ENCODE measurements at regions not wholly inside any gene's neighbourhood (a gene's known extent, or its start where the extent isn't known, plus 50 kb on each side); places are given as distances from the start of the nearest gene placed in this dataset.

DNA sequence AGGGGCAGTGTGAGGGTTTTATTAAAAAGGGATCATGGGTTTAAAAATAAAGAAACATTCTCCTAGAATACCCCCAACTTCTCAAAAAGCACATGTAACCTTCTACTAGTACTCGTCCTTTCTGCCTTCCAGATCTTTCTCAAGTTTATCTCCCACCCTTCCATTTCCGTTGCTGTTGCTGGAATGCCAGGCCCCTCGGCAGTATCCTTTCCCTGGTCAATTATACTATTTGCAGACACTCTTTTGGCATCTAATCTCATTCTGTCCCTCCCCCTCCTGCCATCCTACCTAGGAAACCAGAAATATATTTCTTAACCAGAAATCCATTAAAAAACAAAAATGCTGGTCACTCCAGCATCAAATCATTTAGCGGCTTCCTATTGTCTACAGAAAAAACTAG, 198.2 kb upstream of the ATP2B1 start:
- Histone ChIP-seq H3K27me3 (ENCODE audit: control insufficient read depth in 4 of 4, insufficient read depth in 4 of 4, low read length in 3 of 4) (no peaks in the 10 kb centered on the region), H3K4me1 (ENCODE audit: control insufficient read depth in 4 of 4, insufficient read depth in 4 of 4, low read length in 3 of 4) (no peaks in the 10 kb centered on the region), H3K36me3 (ENCODE audit: control insufficient read depth in 4 of 4, insufficient read depth in 3 of 4, low read depth in 1 of 4, low read length in 3 of 4) (no peaks in the 10 kb centered on the region), H3K4me3 (ENCODE audit: low read depth in 1 of 3, low read length in 3 of 3) (no peak overlapping the region), H3K9ac (ENCODE audit: low read depth in 1 of 2, low read length in 2 of 2) (no peak overlapping the region), H3K9me3 (ENCODE audit: control insufficient read depth in 4 of 4, low read length in 3 of 4) (peaks cover 0 to 1% (median 0%) of the 10 kb centered on the region in 4 donors), H3K27ac (ENCODE audit: low read depth in 1 of 2, low read length in 2 of 2) (no peak overlapping the region)
- 74% methylated on average over 4 of the region's 4 CpGs for WGBS
- TF ChIP-seq RXRA (IDR thresholded peaks at IDR 0.05) (no peak), ATF3 (IDR thresholded peaks at IDR 0.05) (no peak), TAF1 (conservative IDR thresholded peaks at IDR 0.05) (no peak), HNF4A (conservative IDR thresholded peaks at IDR 0.05) (no peak), RAD21 (IDR thresholded peaks at IDR 0.05) (no peak), GABPA (IDR thresholded peaks at IDR 0.05 in 1 of 2, conservative IDR thresholded peaks at IDR 0.05 in 1 of 2) (no peak), FOXA1 (IDR thresholded peaks at IDR 0.05) (no peak), HNF4G (IDR thresholded peaks at IDR 0.05) (no peak), EGR1 (IDR thresholded peaks at IDR 0.05; ENCODE audit: low read depth in 2 of 2) (no peak), YY1 (IDR thresholded peaks at IDR 0.05) (no peak), FOXA2 (IDR thresholded peaks at IDR 0.05) (no peak), JUND (IDR thresholded peaks at IDR 0.05) (no peak), NR2F2 (IDR thresholded peaks at IDR 0.05) (no peak), SP1 (IDR thresholded peaks at IDR 0.05) (no peak), ZBTB33 (IDR thresholded peaks at IDR 0.05) (no peak)
- TF ChIP-seq, protein P1, sequence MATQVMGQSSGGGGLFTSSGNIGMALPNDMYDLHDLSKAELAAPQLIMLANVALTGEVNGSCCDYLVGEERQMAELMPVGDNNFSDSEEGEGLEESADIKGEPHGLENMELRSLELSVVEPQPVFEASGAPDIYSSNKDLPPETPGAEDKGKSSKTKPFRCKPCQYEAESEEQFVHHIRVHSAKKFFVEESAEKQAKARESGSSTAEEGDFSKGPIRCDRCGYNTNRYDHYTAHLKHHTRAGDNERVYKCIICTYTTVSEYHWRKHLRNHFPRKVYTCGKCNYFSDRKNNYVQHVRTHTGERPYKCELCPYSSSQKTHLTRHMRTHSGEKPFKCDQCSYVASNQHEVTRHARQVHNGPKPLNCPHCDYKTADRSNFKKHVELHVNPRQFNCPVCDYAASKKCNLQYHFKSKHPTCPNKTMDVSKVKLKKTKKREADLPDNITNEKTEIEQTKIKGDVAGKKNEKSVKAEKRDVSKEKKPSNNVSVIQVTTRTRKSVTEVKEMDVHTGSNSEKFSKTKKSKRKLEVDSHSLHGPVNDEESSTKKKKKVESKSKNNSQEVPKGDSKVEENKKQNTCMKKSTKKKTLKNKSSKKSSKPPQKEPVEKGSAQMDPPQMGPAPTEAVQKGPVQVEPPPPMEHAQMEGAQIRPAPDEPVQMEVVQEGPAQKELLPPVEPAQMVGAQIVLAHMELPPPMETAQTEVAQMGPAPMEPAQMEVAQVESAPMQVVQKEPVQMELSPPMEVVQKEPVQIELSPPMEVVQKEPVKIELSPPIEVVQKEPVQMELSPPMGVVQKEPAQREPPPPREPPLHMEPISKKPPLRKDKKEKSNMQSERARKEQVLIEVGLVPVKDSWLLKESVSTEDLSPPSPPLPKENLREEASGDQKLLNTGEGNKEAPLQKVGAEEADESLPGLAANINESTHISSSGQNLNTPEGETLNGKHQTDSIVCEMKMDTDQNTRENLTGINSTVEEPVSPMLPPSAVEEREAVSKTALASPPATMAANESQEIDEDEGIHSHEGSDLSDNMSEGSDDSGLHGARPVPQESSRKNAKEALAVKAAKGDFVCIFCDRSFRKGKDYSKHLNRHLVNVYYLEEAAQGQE (IDR thresholded peaks at IDR 0.05) = no peak
- TF ChIP-seq, protein P2, sequence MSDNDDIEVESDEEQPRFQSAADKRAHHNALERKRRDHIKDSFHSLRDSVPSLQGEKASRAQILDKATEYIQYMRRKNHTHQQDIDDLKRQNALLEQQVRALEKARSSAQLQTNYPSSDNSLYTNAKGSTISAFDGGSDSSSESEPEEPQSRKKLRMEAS (IDR thresholded peaks at IDR 0.05) = no peak
- TF ChIP-seq, protein P3, sequence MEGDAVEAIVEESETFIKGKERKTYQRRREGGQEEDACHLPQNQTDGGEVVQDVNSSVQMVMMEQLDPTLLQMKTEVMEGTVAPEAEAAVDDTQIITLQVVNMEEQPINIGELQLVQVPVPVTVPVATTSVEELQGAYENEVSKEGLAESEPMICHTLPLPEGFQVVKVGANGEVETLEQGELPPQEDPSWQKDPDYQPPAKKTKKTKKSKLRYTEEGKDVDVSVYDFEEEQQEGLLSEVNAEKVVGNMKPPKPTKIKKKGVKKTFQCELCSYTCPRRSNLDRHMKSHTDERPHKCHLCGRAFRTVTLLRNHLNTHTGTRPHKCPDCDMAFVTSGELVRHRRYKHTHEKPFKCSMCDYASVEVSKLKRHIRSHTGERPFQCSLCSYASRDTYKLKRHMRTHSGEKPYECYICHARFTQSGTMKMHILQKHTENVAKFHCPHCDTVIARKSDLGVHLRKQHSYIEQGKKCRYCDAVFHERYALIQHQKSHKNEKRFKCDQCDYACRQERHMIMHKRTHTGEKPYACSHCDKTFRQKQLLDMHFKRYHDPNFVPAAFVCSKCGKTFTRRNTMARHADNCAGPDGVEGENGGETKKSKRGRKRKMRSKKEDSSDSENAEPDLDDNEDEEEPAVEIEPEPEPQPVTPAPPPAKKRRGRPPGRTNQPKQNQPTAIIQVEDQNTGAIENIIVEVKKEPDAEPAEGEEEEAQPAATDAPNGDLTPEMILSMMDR (IDR thresholded peaks at IDR 0.05; ENCODE audit: low read depth, low read length, missing input control) = no peak
- no peak for DNase-seq (ENCODE audit: low spot score)
